ENCODE measurements at regions not wholly inside any gene's neighbourhood (a gene's known extent, or its start where the extent isn't known, plus 50 kb on each side); places are given as distances from the start of the nearest gene placed in this dataset.

GRCh38 chr18:9016633-9017166 lies 85.8 kb upstream of the NDUFV2 start (continued):
- peak in 1 of 3 experiments; percentile 17; a peak in 1 of 6 replicates for TF ChIP-seq ZBTB11 (CRISPR knock-in tag; IDR thresholded peaks at IDR 0.05)
- no peak for TF ChIP-seq NCOA2 (IDR thresholded peaks at IDR 0.05; ENCODE audit: partially characterized antibody in 2 of 2)
- no peak for TF ChIP-seq DLX4 (CRISPR knock-in tag; IDR thresholded peaks at IDR 0.05)
- no peak; the same call in 1 of the 2 replicates for TF ChIP-seq DEAF1 (CRISPR knock-in tag; IDR thresholded peaks at IDR 0.05)
- no peak for TF ChIP-seq FOXM1 (IDR thresholded peaks at IDR 0.05; ENCODE audit: low read depth)
- no peak for TF ChIP-seq FOXM1 (CRISPR knock-in tag; IDR thresholded peaks at IDR 0.05; ENCODE audit: low read depth)
- no peak for TF ChIP-seq LCOR (CRISPR knock-in tag; IDR thresholded peaks at IDR 0.05)
- no peak for TF ChIP-seq FUS (optimal IDR thresholded peaks at IDR 0.05; ENCODE audit: low read depth, low read length)
- TF ChIP-seq SMARCA5 (IDR thresholded peaks at IDR 0.05), result no peak
- no peak for TF ChIP-seq ZNF740 (CRISPR knock-in tag; IDR thresholded peaks at IDR 0.05)
- 0 out of 4 replicates have a peak, but pooled peaks of 1 of the 2 experiments have one; percentile 0 for TF ChIP-seq ZNF740 (tag; IDR thresholded peaks at IDR 0.05)
- TF ChIP-seq ZKSCAN1 (IDR thresholded peaks at IDR 0.05; ENCODE audit: low read depth, low read length), result no peak
- TF ChIP-seq ARID4B (CRISPR knock-in tag; IDR thresholded peaks at IDR 0.05), result no peak
- TF ChIP-seq ZNF146 (CRISPR knock-in tag; IDR thresholded peaks at IDR 0.05; ENCODE audit: unreplicated experiment), result no peak
- no peak for TF ChIP-seq NRF1 (conservative IDR thresholded peaks at IDR 0.05 in 1 of 2, IDR thresholded peaks at IDR 0.05 in 1 of 2)
- TF ChIP-seq HNRNPH1 (optimal IDR thresholded peaks at IDR 0.05; ENCODE audit: low read depth, low read length), result no peak

Data from K562 (cell line).